A549 (cell line): ENCODE measurements at regions not wholly inside any gene's neighbourhood (a gene's known extent, or its start where the extent isn't known, plus 50 kb on each side); places are given as distances from the start of the nearest gene placed in this dataset.

Experiments
- CBX2 ChIP-seq: fragments of 200-600 bp; sonication (generic); IDR thresholded peaks from 2 replicates; pipeline ENCODE4 v1.6.1; 2016; ENCODE audit warnings: low read depth, mild to moderate bottlenecking, borderline replicate concordance
- NR3C1 ChIP-seq: fragments of >200 bp; sonication (Bioruptor Twin); formaldehyde crosslinking; IDR thresholded peaks from 3 replicates; pipeline ENCODE4 v1.6.1; 2017
- PHF8 ChIP-seq: fragments of 200-600 bp; sonication (generic); IDR thresholded peaks from 2 replicates; pipeline ENCODE4 v1.6.1; 2016; ENCODE audit warnings: low read depth, mild to moderate bottlenecking, antibody characterized with exemption, moderate library complexity, borderline replicate concordance
- POLR2A ChIP-seq: IDR thresholded peaks from 2 replicates; pipeline ENCODE4 v1.6.1; 2012; ENCODE audit warnings: mild to moderate bottlenecking, low read length
- SMC3 ChIP-seq: fragments of >200 bp; sonication (Bioruptor Twin); formaldehyde crosslinking; IDR thresholded peaks from 3 replicates; pipeline ENCODE4 v1.6.1; 2018; ENCODE audit warnings: inconsistent platforms
- TF ChIP-seq, protein P1 (sequence below): fragments of 450-650 bp; IDR thresholded peaks from 2 replicates; pipeline ENCODE4 v1.6.1; 2014; ENCODE audit warnings: antibody characterized with exemption
- TF ChIP-seq, protein P2 (sequence below): fragments of >200 bp; sonication (Bioruptor Twin); formaldehyde crosslinking; IDR thresholded peaks from 3 replicates; pipeline ENCODE4 v1.5.1; 2016

DNA sequence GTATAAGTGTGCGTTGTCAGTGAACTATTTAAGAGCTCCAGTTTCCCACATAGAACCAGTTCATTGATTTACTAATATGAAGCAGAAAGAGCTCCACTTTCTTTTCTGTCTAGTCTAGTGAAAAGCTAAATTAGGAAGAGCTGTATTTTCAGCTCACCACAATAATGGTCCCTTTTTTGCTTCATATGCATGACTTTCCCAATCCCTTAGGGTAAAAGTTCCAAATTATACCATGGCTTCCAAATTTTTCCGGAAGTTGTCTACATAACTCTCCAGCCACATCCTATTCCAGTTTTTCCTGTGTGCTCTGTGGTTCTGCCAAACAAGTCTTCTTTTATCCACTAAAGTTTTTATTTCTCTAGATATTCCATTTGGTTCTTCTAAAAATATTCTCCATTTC lies 685.2 kb downstream of the REEP3 start:
- TF ChIP-seq PHF8 (no peak), POLR2A (no peak), SMC3 (no peak), CBX2 (no peak), NR3C1 (no peak)
- TF ChIP-seq, protein P1, sequence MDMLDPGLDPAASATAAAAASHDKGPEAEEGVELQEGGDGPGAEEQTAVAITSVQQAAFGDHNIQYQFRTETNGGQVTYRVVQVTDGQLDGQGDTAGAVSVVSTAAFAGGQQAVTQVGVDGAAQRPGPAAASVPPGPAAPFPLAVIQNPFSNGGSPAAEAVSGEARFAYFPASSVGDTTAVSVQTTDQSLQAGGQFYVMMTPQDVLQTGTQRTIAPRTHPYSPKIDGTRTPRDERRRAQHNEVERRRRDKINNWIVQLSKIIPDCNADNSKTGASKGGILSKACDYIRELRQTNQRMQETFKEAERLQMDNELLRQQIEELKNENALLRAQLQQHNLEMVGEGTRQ, result no peak
- TF ChIP-seq, protein P2, sequence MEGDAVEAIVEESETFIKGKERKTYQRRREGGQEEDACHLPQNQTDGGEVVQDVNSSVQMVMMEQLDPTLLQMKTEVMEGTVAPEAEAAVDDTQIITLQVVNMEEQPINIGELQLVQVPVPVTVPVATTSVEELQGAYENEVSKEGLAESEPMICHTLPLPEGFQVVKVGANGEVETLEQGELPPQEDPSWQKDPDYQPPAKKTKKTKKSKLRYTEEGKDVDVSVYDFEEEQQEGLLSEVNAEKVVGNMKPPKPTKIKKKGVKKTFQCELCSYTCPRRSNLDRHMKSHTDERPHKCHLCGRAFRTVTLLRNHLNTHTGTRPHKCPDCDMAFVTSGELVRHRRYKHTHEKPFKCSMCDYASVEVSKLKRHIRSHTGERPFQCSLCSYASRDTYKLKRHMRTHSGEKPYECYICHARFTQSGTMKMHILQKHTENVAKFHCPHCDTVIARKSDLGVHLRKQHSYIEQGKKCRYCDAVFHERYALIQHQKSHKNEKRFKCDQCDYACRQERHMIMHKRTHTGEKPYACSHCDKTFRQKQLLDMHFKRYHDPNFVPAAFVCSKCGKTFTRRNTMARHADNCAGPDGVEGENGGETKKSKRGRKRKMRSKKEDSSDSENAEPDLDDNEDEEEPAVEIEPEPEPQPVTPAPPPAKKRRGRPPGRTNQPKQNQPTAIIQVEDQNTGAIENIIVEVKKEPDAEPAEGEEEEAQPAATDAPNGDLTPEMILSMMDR, result no peak
